Muscle of leg (tissue), 3 donors: ENCODE measurements at regions not wholly inside any gene's neighbourhood (a gene's known extent, or its start where the extent isn't known, plus 50 kb on each side); places are given as distances from the start of the nearest gene placed in this dataset.
A peak's percentile ranks its signal among the peaks of the same experiment; 100 is the strongest.

Experiments
- DNase-seq: peaks from one replicate; pipeline ENCODE4 v3.0.0; 2013
- H3K27ac ChIP-seq: one replicate; pipeline ENCODE4 v1.5.1; 2013; ENCODE audit warnings: mild to moderate bottlenecking, low read length, control low read depth
- H3K27me3 ChIP-seq: one replicate; pipeline ENCODE4 v1.6.1; 2013; ENCODE audit warnings: low read length; ENCODE audit not compliant: control insufficient read depth, insufficient read depth
- H3K36me3 ChIP-seq: one replicate; pipeline ENCODE4 v1.6.1; 2013; ENCODE audit warnings: low read length; ENCODE audit not compliant: control insufficient read depth, insufficient read depth
- H3K4me1 ChIP-seq: one replicate; pipeline ENCODE4 v1.6.1; 2013; ENCODE audit warnings: low read length; ENCODE audit not compliant: control insufficient read depth, insufficient read depth
- H3K4me3 ChIP-seq: one replicate; pipeline ENCODE4 v1.5.1; 2013; ENCODE audit warnings: low read length, control low read depth
- H3K9me3 ChIP-seq: replicated peaks from 2 replicates; pipeline ENCODE4 v1.6.1; 2013; ENCODE audit warnings: low read depth, low read length; ENCODE audit not compliant: control insufficient read depth
- WGBS: methylation state at CpG from one replicate; pipeline ENCODE4 v1.1.5; 2013; ENCODE audit warnings: missing lambda C conversion rate; ENCODE audit not compliant: insufficient coverage; 5-methylcytosine and 5-hydroxymethylcytosine counted together

DNA sequence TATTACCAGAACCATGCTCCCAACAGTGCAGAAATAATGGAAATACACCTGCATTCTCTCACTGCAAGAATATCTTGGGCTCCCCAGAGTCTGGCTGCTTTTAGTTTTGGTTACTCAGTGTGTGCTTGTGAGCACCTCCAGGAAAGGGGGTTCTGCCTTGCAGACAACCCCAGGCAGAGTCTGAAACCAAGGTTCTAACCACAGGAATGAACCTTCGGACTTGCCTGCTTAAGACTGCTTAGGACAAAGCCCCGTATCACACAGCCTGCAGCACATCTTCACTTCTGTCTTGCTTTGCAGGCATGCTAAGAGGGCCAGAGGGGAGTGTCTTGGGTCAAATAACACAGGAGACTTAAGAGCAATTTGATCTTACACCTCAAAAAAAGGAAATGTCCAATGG lies 94.8 kb upstream of the SPATA31C2 start:
- Histone ChIP-seq H3K4me3 (no peak overlapping the region), H3K9me3 (peaks cover 4% of the 10 kb centered on the region), H3K4me1 (peaks cover 35% of the 10 kb centered on the region), H3K27ac (no peak overlapping the region), H3K27me3 (no peaks in the 10 kb centered on the region), H3K36me3 (no peaks in the 10 kb centered on the region)
- no CpG with 5 or more reads among the region's 2 CpGs for WGBS
- DNase-seq: no peak

DNA sequence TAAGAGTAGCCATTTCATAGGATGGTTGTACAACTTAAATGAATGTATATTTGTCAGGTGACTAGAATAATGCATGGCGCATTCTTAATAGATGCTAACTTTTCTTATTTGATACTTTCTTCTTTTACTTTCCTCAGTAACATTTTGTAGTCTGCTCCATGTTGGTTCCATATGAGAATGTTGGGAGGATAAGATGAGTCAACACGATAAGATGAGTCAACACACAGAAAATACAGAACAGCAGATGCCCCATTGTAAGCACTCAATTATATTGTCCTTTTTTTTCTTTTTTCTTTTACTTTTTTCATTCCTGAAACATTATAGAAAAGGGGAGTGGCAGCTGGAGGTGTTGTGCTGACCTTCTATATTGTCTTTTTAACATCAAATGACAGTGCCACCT lies 92.3 kb upstream of the SPATA31C2 start:
- Histone ChIP-seq H3K27ac (no peak overlapping the region), H3K4me1 (peaks cover 14% of the 10 kb centered on the region), H3K9me3 (peaks cover 4% of the 10 kb centered on the region), H3K4me3 (no peak overlapping the region), H3K36me3 (no peaks in the 10 kb centered on the region), H3K27me3 (no peaks in the 10 kb centered on the region)
- no peak for DNase-seq
- WGBS: no CpG with 5 or more reads among the region's 2 CpGs

DNA sequence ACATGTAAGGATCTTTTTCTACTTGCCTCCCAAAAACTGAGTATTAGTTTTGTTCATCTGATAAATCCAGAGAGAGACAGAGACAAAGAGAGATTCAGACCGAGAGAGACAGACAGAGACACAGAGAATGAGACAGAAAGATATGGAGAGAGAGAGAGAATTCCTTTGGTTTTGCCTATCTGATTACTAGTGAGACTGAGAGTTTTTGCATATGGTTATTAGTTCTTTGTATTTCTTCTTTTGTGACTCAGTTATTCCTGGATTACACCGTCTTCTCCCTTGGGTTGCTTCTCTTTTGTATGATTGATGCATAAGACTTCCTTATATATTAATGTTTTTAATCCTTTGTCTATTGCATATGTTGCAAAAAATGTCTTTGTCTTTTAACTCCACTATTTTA lies 91.2 kb upstream of the SPATA31C2 start:
- no peaks in the 10 kb centered on the region for H3K27me3 ChIP-seq
- WGBS: 29% methylated on average over 1 of the region's 2 CpGs

DNA sequence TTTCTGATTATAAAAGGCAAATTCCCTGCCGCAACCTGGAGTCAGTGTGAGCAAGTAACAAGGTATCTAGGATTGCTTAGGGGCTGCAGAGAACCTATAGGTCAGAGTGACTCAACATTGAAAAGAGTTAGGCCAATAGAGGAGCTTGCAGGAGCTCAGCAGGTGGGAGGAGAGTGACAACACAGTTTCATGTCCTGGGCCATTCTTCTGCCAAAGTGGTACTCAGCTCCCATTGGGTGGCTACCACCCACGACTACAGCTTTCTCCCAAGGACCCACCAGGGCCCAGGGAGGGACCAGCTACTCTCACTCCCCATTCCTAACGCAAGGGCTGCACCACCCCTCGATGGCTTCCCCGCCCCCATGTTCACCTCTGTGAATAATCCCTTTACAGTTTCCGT lies 86.7 kb upstream of the SPATA31C2 start:
- Histone ChIP-seq H3K36me3 (no peaks in the 10 kb centered on the region), H3K9me3 (no peaks in the 10 kb centered on the region), H3K27me3 (no peaks in the 10 kb centered on the region), H3K4me3 (no peak overlapping the region), H3K27ac (no peak overlapping the region), H3K4me1 (peaks cover 13% of the 10 kb centered on the region)
- 93% methylated on average over 5 of the region's 6 CpGs for WGBS
- DNase-seq: no peak

More for the DNA sequence above, 91.2 kb upstream of the SPATA31C2 start:
- no peak for DNase-seq
- H3K4me1 ChIP-seq: peaks cover 5% of the 10 kb centered on the region
- H3K9me3 ChIP-seq: peaks cover 4% of the 10 kb centered on the region
- H3K36me3 ChIP-seq: no peaks in the 10 kb centered on the region
- no peak overlapping the region for H3K27ac ChIP-seq
- H3K4me3 ChIP-seq: no peak overlapping the region

DNA sequence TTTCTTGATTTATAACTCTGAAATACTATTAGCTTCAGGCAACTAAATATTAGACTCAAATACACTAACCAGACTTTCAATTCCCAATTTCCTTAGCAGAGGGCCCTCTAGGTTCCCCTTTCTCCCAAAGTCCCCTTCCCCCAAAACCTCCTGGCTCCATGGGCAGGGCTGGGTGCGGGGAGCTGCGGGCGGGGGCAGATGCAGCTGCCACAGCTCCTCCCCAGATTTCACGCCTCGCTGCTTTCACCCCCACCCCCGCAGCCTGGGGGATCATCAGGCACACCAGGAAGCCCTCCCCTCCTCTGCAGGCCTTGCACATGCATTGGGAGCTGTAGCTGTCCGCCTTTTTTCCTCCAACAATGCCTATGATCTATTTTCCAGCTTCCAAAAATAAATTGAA lies 82.8 kb upstream of the SPATA31C2 start:
- H3K36me3 ChIP-seq: no peaks in the 10 kb centered on the region
- H3K27me3 ChIP-seq: no peaks in the 10 kb centered on the region
- H3K9me3 ChIP-seq: no peaks in the 10 kb centered on the region
- H3K4me1 ChIP-seq: peaks cover 16% of the 10 kb centered on the region
- DNase-seq: peak; percentile 67
- no peak overlapping the region for H3K4me3 ChIP-seq
- H3K27ac ChIP-seq: peak overlapping the region; percentile 13
- WGBS: 11% methylated on average over 7 of the region's 7 CpGs

DNA sequence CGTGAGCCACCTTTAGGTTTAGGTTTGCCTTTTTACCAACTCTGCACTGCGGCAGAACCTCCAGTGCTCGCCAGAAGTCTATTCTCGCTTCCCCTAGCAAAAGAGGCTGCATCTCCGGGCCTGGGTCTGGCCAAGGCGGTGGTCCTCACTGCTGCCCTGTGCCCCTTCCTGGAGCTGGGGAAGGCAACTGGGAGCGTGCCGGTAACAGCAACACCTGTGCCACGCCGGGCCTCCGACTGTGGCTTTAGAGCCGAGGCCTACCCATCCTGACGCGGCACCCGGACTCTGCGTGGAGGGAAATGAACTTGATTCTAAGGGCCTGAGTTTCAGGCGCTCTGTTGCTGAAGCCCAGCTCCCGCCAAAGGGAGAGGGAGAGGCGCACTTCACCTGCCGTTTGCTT lies 82.4 kb upstream of the SPATA31C2 start:
- no peak for DNase-seq
- H3K4me3 ChIP-seq: no peak overlapping the region
- H3K9me3 ChIP-seq: no peaks in the 10 kb centered on the region
- H3K4me1 ChIP-seq: peaks cover 17% of the 10 kb centered on the region
- H3K36me3 ChIP-seq: no peaks in the 10 kb centered on the region
- no peak overlapping the region for H3K27ac ChIP-seq
- WGBS: 89% methylated on average over 18 of the region's 20 CpGs
- H3K27me3 ChIP-seq: no peaks in the 10 kb centered on the region

DNA sequence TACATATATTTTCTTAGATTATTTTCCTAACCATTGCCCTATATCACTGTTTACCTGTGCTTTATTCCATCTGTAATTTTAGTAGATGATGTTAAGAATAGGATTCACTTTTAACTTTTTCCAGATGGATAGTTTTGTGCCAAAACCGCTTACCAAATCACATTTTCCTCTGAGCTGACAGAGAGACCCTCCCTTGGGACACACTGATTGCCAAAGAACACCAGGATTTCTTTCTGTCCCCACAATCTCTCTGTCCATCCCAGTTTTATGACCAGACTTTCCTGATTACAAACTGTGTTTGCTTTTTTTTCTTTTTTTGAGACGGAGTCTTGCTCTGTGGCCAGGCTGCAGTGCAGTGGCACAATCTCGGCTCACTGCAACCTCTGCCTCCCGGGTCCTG lies 81.3 kb upstream of the SPATA31C2 start:
- H3K9me3 ChIP-seq: no peaks in the 10 kb centered on the region
- H3K27me3 ChIP-seq: no peaks in the 10 kb centered on the region
- no peak overlapping the region for H3K4me3 ChIP-seq
- peak; percentile 45 for DNase-seq
- no peaks in the 10 kb centered on the region for H3K36me3 ChIP-seq
- H3K27ac ChIP-seq: no peak overlapping the region
- H3K4me1 ChIP-seq: peaks cover 21% of the 10 kb centered on the region
- WGBS: 35% methylated on average over 2 of the region's 4 CpGs

DNA sequence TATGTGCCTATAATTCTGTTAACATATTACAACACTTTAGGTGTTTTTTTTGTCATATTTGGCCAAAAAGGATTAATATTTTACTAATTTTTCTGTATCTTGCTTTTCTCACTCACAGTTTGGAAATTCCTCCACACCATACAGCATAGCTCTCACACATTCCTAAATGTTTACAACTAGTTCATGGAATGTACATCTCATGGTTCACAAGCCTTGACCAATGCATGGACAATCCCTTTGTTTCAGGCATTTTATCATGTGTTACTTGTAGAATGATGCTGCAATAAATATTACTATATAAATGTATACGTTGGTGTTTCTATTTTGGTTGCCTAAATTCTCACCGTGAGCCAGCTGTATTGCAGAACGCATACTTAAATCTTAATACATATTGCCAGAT lies 80.5 kb upstream of the SPATA31C2 start:
- Histone ChIP-seq H3K36me3 (no peaks in the 10 kb centered on the region), H3K27me3 (no peaks in the 10 kb centered on the region), H3K4me1 (peaks cover 21% of the 10 kb centered on the region), H3K9me3 (no peaks in the 10 kb centered on the region), H3K27ac (no peak overlapping the region), H3K4me3 (no peak overlapping the region)
- DNase-seq: peak; percentile 34
- WGBS: no CpG with 5 or more reads among the region's 3 CpGs

DNA sequence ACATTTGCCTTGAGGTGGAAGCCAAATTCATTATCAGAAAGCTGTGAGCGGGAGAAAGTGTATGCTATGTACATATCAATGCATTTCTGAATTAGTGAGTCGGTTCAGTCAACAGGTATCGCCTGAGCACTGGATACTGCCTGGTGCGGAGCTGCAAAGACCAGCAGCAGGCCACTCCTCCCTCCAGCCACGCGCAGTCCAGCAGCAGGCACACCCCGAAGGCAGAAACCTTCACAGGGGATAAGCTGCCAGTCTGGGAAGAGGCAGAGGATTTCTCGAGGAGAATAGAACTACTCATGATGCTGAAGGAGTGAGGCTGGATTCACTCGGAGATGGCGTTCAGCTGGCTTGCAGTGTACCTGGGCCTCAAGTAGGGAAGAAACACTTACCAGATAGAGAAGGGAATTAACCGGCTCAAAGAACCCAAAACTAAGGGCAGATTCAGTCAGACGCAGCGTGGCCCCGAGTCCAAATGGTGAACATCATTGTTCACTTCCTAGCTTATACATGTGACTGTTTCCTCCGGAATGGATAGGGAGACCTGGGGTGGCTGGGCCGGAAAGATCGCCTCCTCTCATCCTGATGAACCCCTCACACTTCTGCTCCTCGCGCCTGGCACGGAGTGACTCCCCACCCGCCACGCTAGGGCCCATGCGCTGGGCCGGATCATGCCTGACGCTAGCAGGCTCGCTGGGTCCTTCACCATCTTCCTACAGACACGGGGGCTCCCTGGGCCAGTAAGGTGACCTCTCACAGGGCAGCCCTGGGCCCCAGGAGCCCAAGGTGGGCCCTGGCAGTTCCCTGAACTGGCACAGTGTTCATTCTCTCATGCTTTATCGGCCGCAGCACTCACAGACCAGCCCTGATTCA lies 78.1 kb upstream of the SPATA31C2 start:
- H3K27ac ChIP-seq: no peak overlapping the region
- H3K27me3 ChIP-seq: no peaks in the 10 kb centered on the region
- WGBS: 86% methylated on average over 15 of the region's 29 CpGs
- no peak for DNase-seq
- no peaks in the 10 kb centered on the region for H3K36me3 ChIP-seq
- peaks cover 17% of the 10 kb centered on the region for H3K4me1 ChIP-seq
- H3K4me3 ChIP-seq: no peak overlapping the region
- H3K9me3 ChIP-seq: no peaks in the 10 kb centered on the region

DNA sequence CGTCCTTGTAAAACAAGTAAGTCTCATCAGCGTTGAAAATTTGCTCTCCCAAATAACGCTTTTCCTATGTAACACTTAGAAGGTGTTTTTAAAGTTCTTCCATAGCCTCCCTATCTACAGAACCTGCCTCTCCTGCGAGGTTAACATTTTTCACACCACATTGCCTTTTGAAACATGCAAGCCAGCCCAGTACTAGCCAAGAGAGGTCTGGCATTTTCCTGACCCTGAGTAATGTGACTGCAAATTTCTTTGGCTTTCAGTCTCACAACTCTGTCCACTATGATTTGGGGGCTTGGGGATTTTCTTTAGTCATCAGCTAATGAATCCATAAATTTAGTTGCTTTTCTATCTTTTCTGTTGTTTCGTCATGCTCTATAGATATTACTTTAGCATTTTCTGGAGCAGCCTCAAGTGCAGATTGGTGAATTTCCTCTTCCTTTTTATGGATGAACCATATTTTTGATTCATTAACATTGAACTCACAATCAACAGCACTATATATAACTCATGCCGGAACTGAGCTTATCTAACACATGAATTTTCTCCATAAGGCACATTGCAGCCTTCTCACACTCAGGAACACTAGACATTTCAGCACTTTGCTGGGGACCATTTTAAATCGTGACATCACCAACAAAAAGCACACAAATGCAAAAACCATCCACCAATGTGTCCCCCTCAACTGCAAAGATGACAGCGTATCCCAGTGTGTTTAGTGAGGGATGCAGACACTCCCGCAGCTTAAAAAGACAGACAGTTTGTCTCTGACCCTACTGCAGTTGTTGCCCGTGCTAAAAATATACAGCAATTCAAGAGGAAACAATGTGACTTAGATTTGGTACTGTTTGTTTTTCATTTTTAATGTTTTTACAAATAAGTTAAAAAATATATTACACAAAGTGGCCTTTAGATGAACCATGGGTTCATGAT lies 77.2 kb upstream of the SPATA31C2 start:
- whole genome bisulfite sequencing: 0% methylated on average over 1 of the region's 10 CpGs
- Histone ChIP-seq H3K27me3 (no peaks in the 10 kb centered on the region), H3K4me3 (no peak overlapping the region), H3K36me3 (no peaks in the 10 kb centered on the region), H3K27ac (no peak overlapping the region), H3K4me1 (peaks cover 9% of the 10 kb centered on the region), H3K9me3 (no peaks in the 10 kb centered on the region)
- DNase-seq: no peak
